GM21390 (cell line): ENCODE measurements at regions not wholly inside any gene's neighbourhood (a gene's known extent, or its start where the extent isn't known, plus 50 kb on each side); places are given as distances from the start of the nearest gene placed in this dataset.
"Not testable (repeated sequence)": the region's sequence is repeated elsewhere in the genome, so short reads cannot be mapped to it uniquely, and the experiment has no call there.

Experiments
- ATAC-seq: cut with Tn5 transposase; IDR thresholded peaks from one replicate; pipeline ENCODE4 v1.9.1; 2021; ENCODE audit not compliant: unreplicated experiment

GRCh38 chr5:142542078-142542477 is 143.8 kb downstream of the FGF1 start:
- ATAC-seq: no peak

GRCh38 chr5:142540922-142541422 is 144.9 kb downstream of the FGF1 start:
- ATAC-seq: no peak

GRCh38 chr5:142539154-142539740 is 146.6 kb downstream of the FGF1 start:
- no peak for ATAC-seq

- no peak for ATAC-seq
These were observed 148.0 kb downstream of the FGF1 start for GRCh38 chr5:142537938-142538337.

GRCh38 chr5:142532781-142533176 is 153.1 kb downstream of the FGF1 start:
- ATAC-seq: no peak

- no peak for ATAC-seq
These were observed 153.7 kb downstream of the FGF1 start for GRCh38 chr5:142531977-142532780.

GRCh38 chr5:142530904-142531303 is 155.0 kb downstream of the FGF1 start:
- no peak for ATAC-seq

- ATAC-seq: no peak
These were observed 156.1 kb downstream of the FGF1 start for GRCh38 chr5:142529626-142530278.

- ATAC-seq: peak; percentile 49
These were observed 158.1 kb downstream of the FGF1 start for GRCh38 chr5:142527664-142528295.

- no peak for ATAC-seq
These were observed 158.7 kb downstream of the FGF1 start for GRCh38 chr5:142527234-142527633.

GRCh38 chr5:142522983-142523382 is 162.9 kb downstream of the FGF1 start:
- no peak for ATAC-seq

GRCh38 chr5:142521706-142522105 is 164.2 kb downstream of the FGF1 start:
- no peak for ATAC-seq

GRCh38 chr5:142520885-142521284 is 165.0 kb downstream of the FGF1 start:
- no peak for ATAC-seq

GRCh38 chr5:142519913-142520312 is 166.0 kb downstream of the FGF1 start:
- not testable (repeated sequence) for ATAC-seq

GRCh38 chr5:142517840-142518239 is 168.1 kb downstream of the FGF1 start:
- no peak for ATAC-seq

GRCh38 chr5:142516732-142517131 is 169.2 kb downstream of the FGF1 start:
- ATAC-seq: no peak

GRCh38 chr5:142515036-142515435 is 170.9 kb downstream of the FGF1 start:
- no peak for ATAC-seq

- ATAC-seq: no peak
These were observed 171.7 kb downstream of the FGF1 start for GRCh38 chr5:142514196-142514595.

GRCh38 chr5:142512043-142513042 is 173.5 kb downstream of the FGF1 start:
- no peak for ATAC-seq

GRCh38 chr5:142511358-142511757 is 174.5 kb downstream of the FGF1 start:
- no peak for ATAC-seq
